GM18517 (cell line): ENCODE measurements at regions not wholly inside any gene's neighbourhood (a gene's known extent, or its start where the extent isn't known, plus 50 kb on each side); places are given as distances from the start of the nearest gene placed in this dataset.
"Not testable (repeated sequence)": the region's sequence is repeated elsewhere in the genome, so short reads cannot be mapped to it uniquely, and the experiment has no call there.

Experiments
- ATAC-seq: cut with Tn5 transposase; IDR thresholded peaks from one replicate; pipeline ENCODE4 v1.9.1; 2021; ENCODE audit warnings: mild to moderate bottlenecking, moderate library complexity; ENCODE audit not compliant: unreplicated experiment

DNA sequence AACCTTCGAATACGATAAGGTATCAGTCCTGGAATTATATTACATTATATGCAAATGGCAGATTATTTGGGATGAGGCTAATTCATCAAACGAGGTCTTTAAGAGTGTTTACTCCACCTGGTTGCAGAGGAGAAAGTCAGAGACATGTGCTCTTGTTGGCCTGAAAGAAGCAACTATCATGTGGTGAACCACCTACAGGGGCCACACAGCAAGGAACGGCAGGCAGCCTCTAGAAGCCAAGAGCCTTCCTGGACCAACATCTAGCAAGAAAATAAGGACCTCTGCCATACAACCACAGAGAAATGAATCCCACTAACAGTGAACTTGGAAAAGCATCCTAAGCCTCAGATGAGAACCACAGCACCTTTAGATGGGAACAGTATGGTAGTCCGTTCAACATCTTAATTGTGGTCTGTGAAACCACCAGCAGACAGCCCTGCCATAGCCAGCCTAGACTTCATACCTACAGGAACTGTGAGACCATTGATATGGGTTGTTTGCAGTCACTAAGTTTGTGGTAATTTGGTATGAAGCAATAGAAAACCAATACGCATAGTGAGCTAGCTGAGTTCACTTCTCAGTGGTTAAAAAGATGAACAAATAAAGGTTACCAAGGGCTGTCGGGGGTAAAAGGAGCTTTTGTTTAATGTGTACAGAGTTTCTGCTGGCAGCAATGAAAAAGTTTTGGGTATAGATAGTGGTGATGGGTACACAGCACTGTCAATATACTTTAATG, 345.7 kb upstream of the RUNX1 start:
- no peak for ATAC-seq

DNA sequence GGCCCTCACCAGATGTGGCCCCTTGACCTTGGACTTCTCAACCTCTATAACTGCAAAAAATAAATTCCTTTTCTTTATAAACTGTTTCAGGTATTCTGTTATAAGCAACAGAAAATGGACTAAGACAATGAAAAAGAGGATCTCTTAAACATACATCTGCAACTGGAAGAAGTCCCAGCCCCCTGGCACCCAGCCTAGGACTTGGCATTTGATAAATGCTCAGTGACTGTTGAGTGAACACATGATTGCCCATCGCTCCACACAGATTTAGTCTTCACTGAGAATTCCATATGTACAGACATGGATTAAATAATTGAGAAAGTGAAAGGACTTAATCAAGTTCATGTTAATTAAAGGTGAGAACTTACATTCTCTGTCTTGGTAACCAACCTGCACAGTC, 344.9 kb upstream of the RUNX1 start:
- ATAC-seq: no peak

DNA sequence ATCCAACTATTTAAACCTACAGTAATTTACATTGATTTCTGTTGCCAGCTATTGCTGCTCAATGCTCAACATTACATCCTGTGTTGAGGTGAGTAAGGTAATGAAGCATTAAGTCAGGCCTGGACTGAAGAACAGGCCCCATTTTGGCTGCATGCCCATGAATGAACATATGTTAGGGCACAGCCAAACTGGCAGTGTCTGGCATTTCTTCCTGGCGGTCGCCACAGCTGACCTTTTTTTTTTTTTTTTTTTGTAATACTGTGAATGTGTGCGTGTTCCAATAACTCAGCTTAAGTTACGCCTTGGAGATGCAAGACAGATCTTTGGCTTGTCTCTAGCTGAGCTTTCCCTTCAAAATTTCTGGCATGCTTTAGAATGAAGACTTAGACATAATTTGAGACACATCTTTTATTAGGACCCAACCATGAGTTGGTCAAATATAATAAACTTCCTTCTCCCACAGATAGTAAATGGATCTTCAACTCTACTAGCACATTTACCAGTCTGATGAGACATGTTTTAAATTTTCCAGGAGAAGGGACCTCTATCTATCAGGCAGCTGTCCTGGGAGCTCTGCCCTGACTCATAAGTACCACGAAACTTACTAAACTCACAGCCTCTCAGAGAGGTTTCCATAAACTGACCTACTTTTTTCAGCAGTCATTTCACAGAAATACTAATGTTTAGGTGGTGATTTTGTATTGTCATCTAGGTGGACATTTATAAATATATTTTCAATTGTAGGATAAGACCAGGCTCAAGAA, 341.1 kb upstream of the RUNX1 start:
- no peak for ATAC-seq

DNA sequence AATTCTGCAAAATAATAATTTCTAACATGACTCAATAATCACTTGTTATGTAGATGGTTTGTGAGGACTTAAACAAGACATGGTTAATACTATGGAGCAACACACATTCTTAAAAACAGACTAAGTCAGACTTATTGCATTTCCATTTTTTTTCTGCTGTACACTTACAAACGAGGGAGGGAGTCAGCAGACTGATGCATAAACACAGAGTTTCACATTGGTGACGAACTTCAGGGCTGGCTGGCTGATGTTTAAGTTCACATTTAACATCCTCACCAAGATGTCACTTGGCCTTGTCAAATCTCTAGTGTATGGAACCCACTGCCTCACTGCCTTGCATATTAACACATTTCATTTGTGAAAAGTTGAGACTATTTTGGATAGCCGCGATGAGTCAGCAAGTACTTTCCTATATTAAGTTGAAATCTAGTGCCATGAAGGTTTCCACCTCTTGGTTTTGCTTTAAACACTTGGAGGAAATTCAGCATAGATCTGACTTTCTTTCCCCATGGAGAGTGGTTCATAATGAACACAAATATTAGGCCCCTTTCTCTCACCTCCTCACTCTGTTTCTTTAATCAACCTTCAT, 337.5 kb upstream of the RUNX1 start:
- no peak for ATAC-seq

DNA sequence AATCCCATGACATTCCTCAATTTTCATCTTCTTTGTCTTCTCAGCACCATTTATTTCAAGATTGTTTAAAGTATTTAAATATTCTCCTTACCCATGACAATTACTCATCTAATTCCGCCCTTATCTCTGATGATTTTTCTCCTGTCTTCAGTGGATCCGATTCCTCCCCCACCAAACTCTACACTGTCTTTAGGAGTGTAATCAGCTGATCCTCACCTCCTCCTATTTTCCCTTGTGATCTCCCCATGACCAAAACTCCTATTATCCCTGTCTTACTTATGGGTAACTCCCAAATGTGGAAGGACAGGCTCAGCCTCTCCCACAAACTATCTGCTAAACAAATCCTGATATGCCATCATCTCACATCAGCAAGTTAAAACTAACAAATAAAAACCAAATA, 335.3 kb upstream of the RUNX1 start:
- no peak for ATAC-seq

DNA sequence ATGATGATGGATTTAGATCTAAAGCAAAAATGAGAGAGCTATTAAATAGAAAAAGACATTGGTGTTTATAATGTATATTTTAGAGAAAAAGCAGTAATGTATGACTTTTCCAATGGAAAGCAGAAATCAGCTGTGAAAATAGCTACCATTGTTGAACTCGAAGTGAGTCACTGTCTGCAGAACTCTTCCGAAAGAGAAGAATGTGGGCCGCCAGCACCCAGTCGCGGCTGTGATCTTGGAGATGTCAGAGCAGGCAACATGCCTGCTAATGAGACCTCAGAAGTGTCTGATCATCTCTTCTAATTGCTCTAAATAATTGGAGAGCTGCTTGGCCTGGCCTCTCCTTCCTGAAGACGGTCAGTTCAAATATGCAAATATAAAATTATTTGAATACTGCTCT, 333.6 kb upstream of the RUNX1 start:
- ATAC-seq: no peak

DNA sequence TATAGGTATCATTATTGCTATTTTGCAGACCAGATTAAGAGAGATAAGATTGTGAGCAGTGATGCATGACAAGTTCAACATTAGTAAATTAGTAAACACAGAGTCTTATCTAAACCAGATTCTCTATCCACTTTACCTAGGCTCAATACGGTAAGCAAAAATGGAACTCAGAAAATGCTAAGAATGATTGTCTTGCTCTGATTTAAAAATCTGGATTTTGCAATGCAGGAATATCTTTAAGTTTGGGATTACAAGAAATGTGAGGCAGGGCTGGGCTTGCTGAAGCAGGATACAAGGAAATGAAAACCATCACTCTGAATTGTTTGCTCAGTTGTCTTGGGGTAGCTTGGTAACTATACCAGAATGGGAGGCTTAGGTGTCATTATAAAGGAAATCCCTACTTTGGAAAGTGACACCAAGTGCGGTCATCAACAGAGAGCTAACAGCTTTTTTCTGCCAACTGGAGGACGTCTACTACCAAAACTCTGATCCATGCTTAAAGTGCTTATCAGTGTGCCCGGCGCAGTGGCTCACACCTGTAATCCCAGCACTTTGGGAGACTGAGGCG, 332.7 kb upstream of the RUNX1 start:
- ATAC-seq: no peak

DNA sequence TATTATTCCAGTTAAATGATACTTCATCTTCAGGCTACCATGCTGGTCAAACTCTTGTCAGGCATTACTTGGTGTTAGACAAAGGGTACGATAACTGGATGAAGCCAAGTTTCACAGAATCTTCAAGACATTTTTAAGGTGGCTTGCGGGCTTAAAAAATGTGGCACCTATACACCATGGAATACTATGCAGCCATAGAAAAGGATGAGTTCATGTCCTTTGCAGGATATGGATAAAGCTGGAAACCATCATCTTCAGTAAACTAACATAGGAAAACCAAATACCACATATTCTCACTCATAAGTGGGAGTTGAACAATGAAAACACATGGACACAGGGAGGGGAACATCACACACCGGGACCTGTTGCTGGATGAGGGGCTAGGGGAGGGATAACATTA, 331.2 kb upstream of the RUNX1 start:
- not testable (repeated sequence) for ATAC-seq

DNA sequence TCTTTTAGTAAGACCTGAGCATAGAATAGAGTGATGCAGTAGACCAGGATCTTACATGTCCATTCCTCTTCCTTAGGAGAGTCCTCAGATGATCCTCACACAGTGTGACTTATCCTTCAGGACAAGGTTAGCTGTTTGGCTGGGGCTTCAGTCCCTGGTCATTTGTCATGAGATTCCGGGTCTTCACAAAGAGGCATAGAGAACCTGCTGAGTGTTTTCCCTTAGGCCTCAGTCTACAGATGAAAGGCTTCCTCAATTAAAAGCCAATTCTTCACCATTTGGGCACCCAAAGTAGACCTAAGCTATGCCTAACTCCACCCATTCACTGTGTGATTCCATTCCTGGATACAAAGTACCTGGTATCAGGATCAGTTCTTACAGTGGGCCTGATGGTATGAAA, 329.8 kb upstream of the RUNX1 start:
- no peak for ATAC-seq

DNA sequence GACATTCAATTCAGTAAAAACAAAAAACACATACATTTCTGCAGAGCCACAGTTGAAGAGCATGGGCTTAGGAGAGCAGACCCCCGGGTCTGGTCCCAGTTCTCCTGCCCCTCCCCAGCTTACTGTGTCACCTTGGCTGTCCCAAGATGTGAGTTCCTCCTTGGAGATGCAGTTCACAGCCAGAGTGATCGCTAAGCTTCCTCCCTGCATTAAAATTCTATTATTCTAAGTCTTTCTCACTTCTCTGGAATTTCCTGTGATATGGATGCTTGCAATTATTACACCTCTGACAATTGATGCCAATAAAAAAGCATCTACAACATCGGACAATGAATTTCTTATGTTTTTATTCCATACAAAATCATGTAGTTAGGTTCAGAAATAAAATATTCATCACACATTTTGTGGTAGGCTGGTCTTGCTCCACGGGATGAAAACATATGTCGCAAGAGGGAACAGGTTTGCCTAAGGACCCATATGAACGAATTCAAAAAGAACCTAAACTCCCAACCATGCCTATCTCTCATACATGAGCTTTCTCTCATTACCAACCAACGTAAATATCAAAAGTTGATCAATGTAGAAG, 328.5 kb upstream of the RUNX1 start:
- ATAC-seq: no peak

DNA sequence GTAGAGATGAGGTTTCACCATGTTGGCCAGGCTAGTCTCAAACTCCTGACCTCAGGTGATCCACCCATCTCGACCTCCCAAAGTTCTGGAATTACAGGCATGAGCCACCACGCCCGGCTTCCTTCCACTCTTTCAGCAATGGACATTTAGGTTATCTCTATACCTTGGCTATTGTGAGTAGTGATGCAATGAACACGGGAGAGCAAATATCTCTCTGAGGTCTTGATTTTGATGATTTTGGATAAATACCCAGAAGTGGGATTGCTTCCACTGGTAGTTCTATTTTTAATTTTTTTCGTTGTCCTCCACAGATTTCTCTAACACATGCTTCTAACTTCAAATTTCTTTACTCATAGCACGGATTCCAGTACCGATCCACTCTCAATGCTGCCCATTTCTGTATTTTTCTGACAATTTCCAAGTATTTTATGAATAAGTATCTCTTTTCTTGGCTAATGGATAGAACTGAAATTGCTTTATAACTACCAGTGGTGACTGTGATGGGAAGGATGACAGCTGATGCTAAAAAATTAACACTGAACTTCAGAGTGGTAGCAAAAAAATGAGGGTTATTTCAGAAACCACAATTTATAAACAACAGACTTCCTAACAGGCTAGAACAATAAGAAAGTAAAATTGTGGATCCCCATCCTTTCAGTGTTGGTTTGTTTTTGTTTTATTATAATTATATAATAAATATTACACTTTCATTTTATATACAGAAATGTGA, 327.5 kb upstream of the RUNX1 start:
- no peak for ATAC-seq

DNA sequence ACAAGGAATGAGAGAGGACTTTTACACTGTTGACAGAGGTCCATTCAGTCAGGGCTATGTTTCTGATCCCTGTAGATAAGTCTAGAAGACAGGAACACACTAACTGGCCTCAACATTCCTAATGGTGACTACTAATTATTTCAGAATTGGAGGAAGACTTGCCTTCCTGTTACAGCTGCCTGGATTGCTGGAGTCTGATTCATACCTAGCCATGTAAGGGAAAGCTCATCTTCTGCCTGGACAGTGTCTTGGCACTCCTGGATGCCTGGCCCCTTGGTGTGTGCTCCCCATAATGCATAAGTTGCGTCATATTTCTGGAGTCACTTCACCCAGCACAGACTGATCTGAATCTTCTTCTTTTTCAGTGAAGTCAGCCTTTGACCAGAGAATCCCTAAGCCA, 326.0 kb upstream of the RUNX1 start:
- ATAC-seq: no peak

DNA sequence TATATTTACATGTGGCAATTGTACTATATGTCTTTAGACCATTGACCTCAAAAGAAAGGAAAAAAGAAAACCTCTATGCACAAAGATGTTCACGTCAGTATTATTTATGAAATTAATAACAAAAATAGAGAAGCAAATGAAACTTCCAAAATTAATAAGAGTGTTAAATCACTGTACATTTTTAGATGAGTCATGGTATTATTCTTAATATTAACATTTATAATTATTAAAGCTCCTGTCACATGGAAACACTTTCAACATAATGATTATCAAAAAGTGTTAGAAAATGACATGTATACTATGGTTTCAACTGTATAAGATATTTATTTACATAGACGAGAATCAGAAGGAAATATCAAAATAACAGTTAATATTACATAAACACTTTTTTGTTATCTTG, 324.9 kb upstream of the RUNX1 start:
- no peak for ATAC-seq

DNA sequence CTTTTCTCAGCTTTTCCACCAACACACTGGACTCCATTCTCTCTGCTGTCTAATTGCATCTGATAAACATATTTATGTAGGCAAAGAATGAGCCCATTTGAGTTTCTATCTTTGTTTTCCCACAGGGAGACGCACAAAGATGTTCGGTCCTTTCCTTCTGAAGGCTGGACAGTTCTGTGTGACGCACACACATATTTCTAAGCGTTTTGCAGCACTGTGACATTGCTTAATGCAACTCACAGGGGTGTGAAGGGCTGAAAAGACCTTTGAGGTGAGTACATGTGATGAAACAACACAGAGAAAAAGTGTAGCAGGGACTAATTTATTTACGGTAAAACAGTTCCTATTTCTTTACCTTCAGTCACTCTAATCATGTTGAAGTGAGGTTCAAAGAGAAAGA, 323.1 kb upstream of the RUNX1 start:
- no peak for ATAC-seq

DNA sequence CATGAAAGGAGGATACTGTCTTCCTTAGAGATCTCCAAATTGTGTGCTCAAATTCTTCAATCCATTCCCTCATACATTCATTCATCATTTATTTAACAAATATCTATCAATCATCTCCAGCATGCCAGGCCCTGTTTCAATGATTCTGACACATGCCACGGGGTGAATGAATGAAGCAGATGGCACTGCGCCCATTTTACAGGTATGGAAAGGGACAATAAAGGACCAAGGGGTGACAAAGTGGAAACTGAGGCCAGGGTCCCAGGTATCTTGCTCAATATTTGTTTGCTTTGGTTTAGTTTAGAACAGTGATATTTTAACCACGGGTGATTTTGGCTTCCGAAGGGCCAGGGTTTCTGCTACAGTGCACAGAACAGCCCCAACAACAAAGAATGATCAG, 321.6 kb upstream of the RUNX1 start:
- ATAC-seq: no peak

DNA sequence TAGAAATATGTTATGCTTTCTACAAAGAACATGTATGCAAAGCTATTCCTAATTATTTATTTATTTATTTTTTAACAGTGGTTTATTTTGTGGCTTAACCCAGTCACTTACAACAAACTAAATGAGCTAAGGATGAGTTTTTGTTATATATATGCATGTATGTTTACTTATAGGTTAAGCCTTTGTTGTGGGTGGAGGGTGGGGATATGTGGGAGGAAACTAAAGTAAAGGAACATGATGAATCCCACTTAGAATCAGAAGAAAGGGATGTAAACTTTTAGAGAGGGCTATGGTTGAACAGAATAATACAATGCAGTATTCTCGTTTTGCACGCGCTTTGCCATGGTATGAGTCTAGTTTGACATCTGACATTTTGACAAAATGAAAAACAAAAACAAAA, 321.0 kb upstream of the RUNX1 start:
- no peak for ATAC-seq

DNA sequence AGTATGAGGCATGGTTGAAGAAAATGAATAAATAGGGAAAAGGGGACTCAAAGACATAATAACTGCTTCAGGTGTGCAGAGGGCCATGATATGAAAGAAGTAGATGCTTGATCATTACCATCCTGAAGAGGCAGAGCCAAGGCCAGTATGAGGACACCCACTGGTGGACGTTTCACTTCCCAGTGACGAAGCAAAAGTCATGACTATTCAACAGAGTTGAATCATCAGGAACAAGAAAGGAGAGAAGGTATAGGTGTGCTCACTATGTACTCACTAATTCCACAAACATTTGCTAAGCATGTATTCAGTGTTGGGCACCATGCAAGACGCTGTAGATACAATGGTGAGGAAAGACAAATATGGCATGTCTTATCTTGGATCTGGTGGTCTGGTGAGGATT, 319.2 kb upstream of the RUNX1 start:
- no peak for ATAC-seq

DNA sequence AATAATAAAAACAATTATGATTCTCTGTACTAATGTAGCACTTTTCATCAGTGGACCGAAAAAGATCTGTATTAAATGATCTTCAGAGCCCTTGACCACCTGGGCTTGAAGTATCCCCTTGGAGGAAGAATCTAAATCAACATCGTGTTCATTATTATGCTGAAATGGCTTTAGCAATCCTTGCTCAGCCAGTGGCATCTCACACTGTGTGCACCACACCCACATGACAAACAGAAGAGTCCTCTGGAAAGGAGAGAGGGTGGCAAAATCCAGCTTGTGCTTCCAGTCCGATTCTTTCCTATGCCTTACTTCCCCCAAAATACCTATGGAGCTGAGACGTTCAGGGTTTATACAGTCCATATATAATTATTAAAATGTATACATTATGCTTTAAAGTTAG, 318.5 kb upstream of the RUNX1 start:
- ATAC-seq: no peak

DNA sequence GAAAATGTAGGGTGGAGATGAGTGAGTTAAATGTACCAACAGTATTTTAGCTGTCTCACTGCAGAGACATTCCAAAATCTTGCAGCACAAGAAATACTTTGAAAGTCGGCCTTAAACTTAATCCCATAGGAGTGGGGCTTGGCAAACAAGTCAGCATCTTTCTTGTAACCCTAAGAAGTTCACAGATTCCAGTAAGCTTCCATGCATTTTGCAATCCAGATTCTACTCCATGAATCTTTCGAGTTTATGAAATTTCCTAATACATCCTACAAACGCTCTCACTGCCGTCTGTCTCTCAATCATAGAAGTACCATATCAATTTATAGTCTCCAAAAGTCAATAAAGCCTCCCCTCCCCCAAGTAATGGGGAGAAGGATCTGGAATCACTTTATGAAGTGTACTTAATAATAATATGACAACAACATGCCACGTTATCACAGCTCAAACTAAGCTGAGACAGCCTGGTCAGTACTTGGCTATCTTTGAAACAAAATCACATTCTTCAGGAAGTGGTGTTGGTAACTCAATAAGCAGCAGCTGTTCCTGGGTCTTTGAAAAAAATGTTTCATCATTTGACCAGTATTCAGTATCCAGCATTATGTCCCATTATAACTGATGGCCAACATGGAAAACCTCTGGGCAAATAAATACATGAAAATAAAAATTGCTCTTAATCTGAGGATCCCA, 317.4 kb upstream of the RUNX1 start:
- ATAC-seq: no peak

DNA sequence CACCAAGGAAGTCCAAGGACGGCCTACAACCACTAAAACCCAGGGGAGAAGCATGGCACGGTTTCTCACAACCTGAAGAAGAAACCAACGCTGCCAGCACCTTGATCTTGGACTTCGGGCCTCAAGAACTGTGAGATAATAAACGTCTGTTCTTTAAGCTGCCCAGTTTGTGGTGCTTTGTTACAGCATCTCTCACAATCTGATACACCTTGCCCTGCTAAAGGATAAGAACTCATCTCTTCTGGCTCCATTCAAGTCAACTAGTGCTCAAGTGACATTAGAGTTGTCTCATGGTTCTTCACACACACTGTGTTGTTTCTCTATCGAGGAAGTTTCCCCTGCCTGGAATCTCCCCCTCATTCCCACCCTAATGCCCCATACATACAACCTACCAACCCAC, 314.4 kb upstream of the RUNX1 start:
- ATAC-seq: no peak
